Astrocyte (in vitro differentiated cells and primary cell): ENCODE measurements at regions not wholly inside any gene's neighbourhood (a gene's known extent, or its start where the extent isn't known, plus 50 kb on each side); places are given as distances from the start of the nearest gene placed in this dataset.

ENCODE experiments used
- DNase-seq: peaks from one replicate; pipeline ENCODE4 v3.0.0-alpha.2; 2010; ENCODE audit warnings: low read depth
- FAIRE-seq: peaks from 2 replicates; lab custom pipeline; 2011; peaks lifted over from hg19 to GRCh38; lab: Jason Lieb, UNC
- H2AFZ ChIP-seq: 2 replicates; pipeline ENCODE4 v1.6.0; 2012; ENCODE audit warnings: low read depth, low read length, inconsistent platforms
- H3K27ac ChIP-seq: 2 replicates; pipeline ENCODE4 v1.5.1; 2011; ENCODE audit warnings: low read depth, low read length, inconsistent platforms
- H3K27me3 ChIP-seq: 2 replicates; pipeline ENCODE4 v1.6.0; 2011; ENCODE audit warnings: low read length, inconsistent platforms; ENCODE audit not compliant: insufficient read depth
- H3K36me3 ChIP-seq: 2 replicates; pipeline ENCODE4 v1.5.1; 2011; ENCODE audit warnings: low read length, inconsistent platforms; ENCODE audit not compliant: insufficient read depth
- H3K4me1 ChIP-seq: 2 replicates; pipeline ENCODE4 v1.5.1; 2011; ENCODE audit warnings: low read length, inconsistent platforms; ENCODE audit not compliant: insufficient read depth
- H3K4me2 ChIP-seq: 2 replicates; pipeline ENCODE4 v1.6.0; 2012; ENCODE audit warnings: low read length, inconsistent platforms
- H3K4me3 ChIP-seq: 2 replicates; pipeline ENCODE4 v1.5.1; 2011; ENCODE audit warnings: low read depth, mild to moderate bottlenecking, low read length, inconsistent platforms; ENCODE audit not compliant: insufficient read depth
- H3K79me2 ChIP-seq: 2 replicates; pipeline ENCODE4 v1.6.0; 2012; ENCODE audit warnings: mild to moderate bottlenecking, low read length, inconsistent platforms; ENCODE audit not compliant: insufficient read depth
- H3K9ac ChIP-seq: 2 replicates; pipeline ENCODE4 v1.6.0; 2012; ENCODE audit warnings: mild to moderate bottlenecking, low read length, inconsistent platforms
- H3K9me3 ChIP-seq: 2 replicates; pipeline ENCODE4 v1.5.1; 2012; ENCODE audit warnings: low read depth, mild to moderate bottlenecking, low read length, inconsistent platforms; ENCODE audit not compliant: insufficient read depth
- H4K20me1 ChIP-seq: 2 replicates; pipeline ENCODE4 v1.6.0; 2012; ENCODE audit warnings: low read length, inconsistent platforms; ENCODE audit not compliant: insufficient read depth
- H3K27ac Mint-ChIP-seq: one replicate; pipeline ENCODE4 v1.8.0; 2021; ENCODE audit warnings: mild to moderate bottlenecking, mixed read lengths; ENCODE audit not compliant: unreplicated experiment
- H3K27me3 Mint-ChIP-seq: one replicate; pipeline ENCODE4 v1.8.0; 2021; ENCODE audit warnings: low read depth, mixed read lengths; ENCODE audit not compliant: unreplicated experiment
- H3K36me3 Mint-ChIP-seq: one replicate; pipeline ENCODE4 v1.8.0; 2021; ENCODE audit warnings: low read depth, mixed read lengths; ENCODE audit not compliant: unreplicated experiment
- H3K4me1 Mint-ChIP-seq: one replicate; pipeline ENCODE4 v1.8.0; 2021; ENCODE audit warnings: low read depth, mixed read lengths; ENCODE audit not compliant: unreplicated experiment
- H3K4me3 Mint-ChIP-seq: one replicate; pipeline ENCODE4 v1.8.0; 2021; ENCODE audit warnings: mild to moderate bottlenecking, moderate library complexity, mixed read lengths; ENCODE audit not compliant: unreplicated experiment
- H3K9me3 Mint-ChIP-seq: one replicate; pipeline ENCODE4 v1.8.0; 2021; ENCODE audit warnings: mild to moderate bottlenecking, mixed read lengths; ENCODE audit not compliant: unreplicated experiment
- CTCF ChIP-seq: IDR thresholded peaks from 2 replicates; pipeline ENCODE4 v1.5.1; 2011; ENCODE audit warnings: low read depth, mild to moderate bottlenecking, inconsistent platforms, low read length, moderate library complexity; ENCODE audit not compliant: insufficient read depth
- EZH2 ChIP-seq: IDR thresholded peaks from 2 replicates; pipeline ENCODE4 v1.6.1; 2012; ENCODE audit warnings: mild to moderate bottlenecking, low read length, inconsistent platforms; ENCODE audit not compliant: insufficient read depth

DNA sequence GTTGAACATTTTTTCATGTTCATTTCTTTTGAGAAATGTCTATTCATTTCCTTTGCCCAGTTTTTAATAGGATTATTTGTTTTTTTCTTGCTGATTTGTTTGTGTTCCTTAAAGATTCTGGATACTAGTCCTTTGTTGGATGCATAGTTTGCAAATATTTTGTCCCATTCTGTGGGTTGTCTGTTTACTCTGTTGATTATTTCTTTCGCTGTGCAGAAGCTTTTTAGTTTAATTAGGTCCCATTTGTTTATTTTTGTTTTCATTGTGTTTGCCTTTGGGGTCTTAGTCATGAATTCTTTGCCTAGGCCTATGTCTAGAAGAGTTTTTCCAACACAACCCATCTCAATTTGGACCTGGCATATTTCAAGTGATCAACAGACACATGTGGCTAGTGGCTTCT is 116.1 kb upstream of the GALNT2 start:
- H3K36me3 ChIP-seq = no peaks in the 10 kb centered on the region
- no peak overlapping the region for H3K4me3 Mint-ChIP-seq
- H3K36me3 Mint-ChIP-seq = no peaks in the 10 kb centered on the region
- no peak for TF ChIP-seq EZH2
- TF ChIP-seq CTCF = no peak
- H3K27me3 Mint-ChIP-seq = peaks cover under 1% of the 10 kb centered on the region
- H2AFZ ChIP-seq = no peak overlapping the region
- no peak for FAIRE-seq
- no peak overlapping the region for H3K27ac ChIP-seq
- H3K27me3 ChIP-seq = no peaks in the 10 kb centered on the region
- H3K27ac Mint-ChIP-seq = no peak overlapping the region
- no peak for DNase-seq
- H3K9me3 Mint-ChIP-seq = no peaks in the 10 kb centered on the region
- H3K4me2 ChIP-seq = no peak overlapping the region
- H3K4me3 ChIP-seq = no peak overlapping the region
- peaks cover 26% of the 10 kb centered on the region for H3K4me1 Mint-ChIP-seq
- H3K4me1 ChIP-seq = no peaks in the 10 kb centered on the region
- H4K20me1 ChIP-seq = no peaks in the 10 kb centered on the region
- no peaks in the 10 kb centered on the region for H3K79me2 ChIP-seq
- H3K9me3 ChIP-seq = no peaks in the 10 kb centered on the region
- no peak overlapping the region for H3K9ac ChIP-seq

- Histone ChIP-seq H4K20me1 (no peaks in the 10 kb centered on the region), H3K4me1 (no peaks in the 10 kb centered on the region), H3K79me2 (no peaks in the 10 kb centered on the region), H3K36me3 (no peaks in the 10 kb centered on the region), H3K9ac (no peak overlapping the region), H3K9me3 (no peaks in the 10 kb centered on the region), H2AFZ (no peak overlapping the region), H3K4me3 (no peak overlapping the region), H3K27me3 (no peaks in the 10 kb centered on the region), H3K27ac (no peak overlapping the region), H3K4me2 (no peak overlapping the region)
- FAIRE-seq (no peak), DNase-seq (no peak)
- Mint-ChIP-seq H3K9me3 (peaks cover 3% of the 10 kb centered on the region), H3K36me3 (no peaks in the 10 kb centered on the region), H3K27ac (peak overlapping the region; percentile 21), H3K4me1 (peaks cover 26% of the 10 kb centered on the region), H3K27me3 (peaks cover 2% of the 10 kb centered on the region), H3K4me3 (peak overlapping the region; percentile 13)
- TF ChIP-seq EZH2 = no peak
- TF ChIP-seq CTCF = no peak
Observed at GRCh38 chr1:229951856-229952534, 115.0 kb upstream of the GALNT2 start.
